HG02759 (cell line): ENCODE measurements at regions not wholly inside any gene's neighbourhood (a gene's known extent, or its start where the extent isn't known, plus 50 kb on each side); places are given as distances from the start of the nearest gene placed in this dataset.

Source experiments
- ATAC-seq: cut with Tn5 transposase; IDR thresholded peaks from one replicate; pipeline ENCODE4 v1.9.1; 2021; ENCODE audit warnings: mild to moderate bottlenecking, moderate library complexity; ENCODE audit not compliant: unreplicated experiment

DNA sequence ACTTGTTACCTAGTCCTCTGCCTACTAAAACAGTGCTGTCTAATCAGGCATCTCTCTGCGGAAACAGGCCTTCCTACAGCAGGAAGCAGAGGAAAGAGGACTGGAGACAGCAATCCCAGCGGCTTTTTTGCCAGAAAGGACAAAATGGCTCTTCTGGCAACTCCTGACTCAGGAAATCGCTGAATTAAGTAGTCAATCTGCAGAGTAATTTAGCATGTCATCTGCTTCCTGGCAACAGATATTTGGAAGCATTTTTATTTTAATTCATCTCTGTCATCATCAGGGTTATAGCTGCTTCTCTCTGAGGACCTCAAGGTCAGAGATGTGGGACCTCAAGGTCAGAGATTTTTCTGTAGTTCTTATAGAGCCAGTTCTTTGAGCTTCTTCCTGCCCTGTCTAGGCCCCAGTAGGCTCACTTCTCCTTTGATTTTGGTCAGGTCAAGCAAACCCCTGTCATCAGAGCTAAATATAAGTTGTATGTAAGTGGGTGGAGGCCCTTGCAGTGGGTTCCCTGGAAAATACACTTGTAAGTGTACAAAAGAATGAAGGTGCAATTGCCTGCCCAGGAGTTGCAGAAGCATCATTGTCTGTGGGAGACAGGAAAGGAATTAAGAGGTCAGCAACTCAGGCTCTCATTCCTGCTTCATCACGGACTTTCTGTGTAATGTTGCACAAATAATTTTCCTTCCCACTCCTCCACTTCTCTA, 229.4 kb downstream of the ALDH8A1 start:
- no peak for ATAC-seq

GRCh38 chr6:134719911-134720310, 230.0 kb downstream of the ALDH8A1 start:
- ATAC-seq, result no peak

GRCh38 chr6:134719286-134719685, 230.6 kb downstream of the ALDH8A1 start:
- no peak for ATAC-seq

GRCh38 chr6:134714679-134715078, 235.2 kb downstream of the ALDH8A1 start:
- no peak for ATAC-seq

DNA sequence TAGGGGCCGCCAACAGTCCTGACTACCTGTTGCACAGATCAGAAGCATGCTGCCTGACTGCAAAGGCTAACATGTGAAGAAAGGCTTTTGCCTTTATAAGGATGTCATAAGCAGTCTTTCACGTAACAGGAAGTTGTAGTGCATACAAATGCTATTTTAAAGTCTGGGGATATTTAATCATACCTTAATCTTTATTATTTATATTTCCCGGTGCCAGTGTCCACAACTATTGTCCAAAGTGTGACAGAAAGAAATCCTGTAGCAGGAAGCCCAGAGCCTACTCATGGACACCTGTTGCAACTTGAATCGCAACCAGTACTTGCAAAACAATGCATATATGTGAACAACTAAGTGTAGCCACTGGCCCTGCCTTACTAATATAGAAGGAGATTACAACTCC, 235.8 kb downstream of the ALDH8A1 start:
- no peak for ATAC-seq

DNA sequence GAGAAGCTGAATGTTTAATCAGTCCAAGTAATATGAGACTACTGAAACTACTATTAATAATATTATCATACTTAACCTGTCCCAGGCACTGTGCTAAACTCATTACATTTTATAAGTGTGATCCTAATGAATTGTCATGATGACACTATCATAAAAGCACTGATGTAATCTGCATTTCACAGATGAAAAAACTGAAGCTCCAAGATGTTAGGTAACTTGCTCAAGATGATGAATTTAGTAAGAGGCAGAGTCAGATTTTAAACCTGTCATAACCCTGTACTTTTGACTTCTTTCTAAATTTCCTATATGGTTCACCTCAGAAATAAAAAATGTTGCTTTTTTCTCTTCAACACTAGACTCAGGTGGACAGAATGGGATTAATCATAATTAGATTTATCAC, 237.6 kb downstream of the ALDH8A1 start:
- ATAC-seq, result no peak

GRCh38 chr6:134708079-134708478, 241.8 kb downstream of the ALDH8A1 start:
- ATAC-seq, result no peak

DNA sequence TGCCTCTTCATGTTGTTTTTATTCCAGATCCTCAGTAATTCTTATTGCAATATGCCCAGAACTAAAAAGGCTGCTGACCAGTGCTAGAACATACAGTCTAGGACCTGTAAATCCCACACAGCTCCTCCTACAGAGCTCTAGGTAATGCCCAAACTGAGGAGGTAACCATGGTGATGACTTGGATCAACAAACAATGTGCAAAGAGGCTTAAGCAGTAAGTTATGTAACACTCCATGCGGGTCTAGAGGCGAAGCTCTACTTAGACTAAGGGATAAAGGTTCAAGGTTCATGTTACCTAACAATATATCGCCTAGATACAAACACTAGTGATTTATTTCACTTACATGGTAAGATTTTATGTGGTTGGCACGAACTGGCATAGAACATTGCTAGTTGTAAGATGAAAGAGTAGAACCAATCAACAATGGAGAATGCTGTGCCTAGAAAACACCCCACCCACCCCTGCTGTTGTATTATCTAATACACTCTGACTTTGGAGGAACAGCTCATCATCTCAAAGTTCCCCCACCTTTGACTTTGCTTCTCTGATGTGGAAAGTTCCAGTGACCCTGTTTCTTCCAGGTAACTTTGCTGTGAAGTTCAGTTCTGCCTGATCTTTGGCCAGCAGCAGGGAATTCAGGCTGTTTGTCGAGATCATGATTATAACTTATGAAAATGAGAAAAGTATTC, 242.4 kb downstream of the ALDH8A1 start:
- ATAC-seq, result no peak

GRCh38 chr6:134706806-134707205, 243.1 kb downstream of the ALDH8A1 start:
- no peak for ATAC-seq

GRCh38 chr6:134706153-134706552, 243.7 kb downstream of the ALDH8A1 start:
- ATAC-seq, result no peak

- ATAC-seq, result no peak
Observed at GRCh38 chr6:134703206-134703605, 246.7 kb downstream of the ALDH8A1 start.

DNA sequence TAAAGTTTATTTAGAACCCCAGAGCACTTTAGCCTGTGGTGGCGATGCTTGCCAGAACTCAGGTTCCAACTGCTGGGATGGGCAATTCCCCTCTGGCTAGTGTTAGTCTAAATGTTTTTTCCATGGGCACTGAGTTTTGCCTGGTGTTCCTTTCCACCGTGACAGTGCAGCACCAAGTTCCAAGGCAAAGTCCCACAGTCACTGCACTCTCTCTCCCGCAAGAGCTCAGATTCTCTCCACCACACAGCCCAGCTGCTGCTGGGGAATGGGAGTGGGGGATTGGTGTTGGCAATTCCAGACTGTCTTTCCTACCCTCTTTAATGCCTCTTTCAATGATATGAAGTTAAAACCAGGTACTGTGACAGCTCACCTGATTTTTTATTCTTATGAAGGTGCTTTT, 247.6 kb downstream of the ALDH8A1 start:
- no peak for ATAC-seq

GRCh38 chr6:134701301-134701700, 248.6 kb downstream of the ALDH8A1 start:
- no peak for ATAC-seq

DNA sequence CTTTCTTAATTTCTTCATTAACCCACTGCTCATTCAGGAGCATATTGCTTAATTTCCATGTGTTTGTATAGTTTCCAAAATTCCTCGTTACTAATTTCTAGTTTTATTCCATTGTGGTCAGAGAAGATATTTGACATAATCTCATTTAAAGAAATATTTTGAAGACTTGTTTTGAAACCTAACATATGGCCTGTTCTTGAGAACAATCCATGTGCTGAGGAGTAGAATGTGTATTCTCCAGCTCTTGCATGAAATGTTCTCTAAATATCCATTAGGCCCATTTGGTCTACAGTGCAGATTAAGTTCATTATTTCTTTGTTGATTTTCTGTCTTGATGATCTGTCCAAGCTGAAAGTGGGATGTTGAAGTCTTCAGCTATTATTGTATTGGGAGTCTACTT, 251.7 kb downstream of the ALDH8A1 start:
- no peak for ATAC-seq

DNA sequence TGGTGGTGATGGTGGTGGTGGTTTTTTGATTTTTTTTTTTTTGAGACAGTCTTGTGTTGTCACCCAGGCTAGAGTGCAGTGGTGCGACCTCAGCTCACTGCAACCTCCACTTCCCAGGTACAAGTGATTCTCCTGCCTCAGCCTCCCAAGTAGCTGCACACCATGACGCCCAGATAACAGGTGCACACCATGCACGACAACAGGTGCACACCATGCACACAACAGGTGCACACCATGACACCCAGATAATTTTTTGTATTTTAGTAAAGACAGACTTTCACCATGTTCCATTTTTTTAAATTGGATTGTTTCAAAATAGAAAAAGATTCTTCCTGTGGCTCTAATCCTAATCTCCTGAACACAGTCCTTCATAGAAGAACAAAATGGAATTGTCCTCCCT, 257.9 kb downstream of the ALDH8A1 start:
- no peak for ATAC-seq

- no peak for ATAC-seq
Observed at GRCh38 chr6:134691180-134691579, 258.7 kb downstream of the ALDH8A1 start.

GRCh38 chr6:134690048-134690447, 259.9 kb downstream of the ALDH8A1 start:
- no peak for ATAC-seq

DNA sequence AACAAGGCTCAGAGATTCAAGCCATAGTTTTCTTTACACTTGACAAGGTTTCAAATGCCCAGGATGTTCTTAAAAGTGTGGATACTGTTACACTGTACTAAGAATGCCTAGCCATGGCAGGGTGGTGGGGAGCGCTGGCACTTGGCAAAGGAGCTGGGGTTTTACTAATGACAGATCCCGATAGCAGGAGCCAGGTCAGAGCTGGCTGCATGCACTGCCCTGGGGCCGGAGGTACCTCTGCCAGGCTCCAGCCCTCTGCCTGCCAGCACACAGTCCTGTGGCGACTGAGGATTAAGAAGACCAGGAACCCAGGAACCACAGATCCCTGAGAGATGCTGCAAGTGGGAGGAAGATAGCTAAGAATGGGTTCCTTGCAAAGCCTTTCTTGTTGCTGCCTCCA, 260.3 kb downstream of the ALDH8A1 start:
- ATAC-seq, result no peak

- no peak for ATAC-seq
Observed at GRCh38 chr6:134689177-134689576, 260.7 kb downstream of the ALDH8A1 start.

DNA sequence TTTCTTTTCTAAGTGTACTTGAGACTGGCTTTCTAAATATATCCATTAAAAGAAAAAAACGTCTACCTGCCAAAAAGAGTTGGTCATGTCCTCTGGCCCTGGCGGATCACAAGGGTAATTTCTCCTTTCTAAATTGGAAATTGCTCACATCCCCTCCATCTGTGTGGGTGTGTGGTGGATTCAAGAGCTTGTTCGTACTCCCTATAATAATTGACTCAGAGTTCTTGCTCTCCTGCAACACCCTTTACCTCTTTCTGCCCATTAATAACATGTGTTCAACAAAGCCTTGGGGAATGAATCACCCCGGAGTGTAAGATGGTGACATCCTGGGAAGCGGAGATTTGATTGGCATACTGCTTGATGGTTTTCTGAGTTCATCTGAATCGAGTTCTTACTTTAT, 263.8 kb downstream of the ALDH8A1 start:
- ATAC-seq, result no peak

DNA sequence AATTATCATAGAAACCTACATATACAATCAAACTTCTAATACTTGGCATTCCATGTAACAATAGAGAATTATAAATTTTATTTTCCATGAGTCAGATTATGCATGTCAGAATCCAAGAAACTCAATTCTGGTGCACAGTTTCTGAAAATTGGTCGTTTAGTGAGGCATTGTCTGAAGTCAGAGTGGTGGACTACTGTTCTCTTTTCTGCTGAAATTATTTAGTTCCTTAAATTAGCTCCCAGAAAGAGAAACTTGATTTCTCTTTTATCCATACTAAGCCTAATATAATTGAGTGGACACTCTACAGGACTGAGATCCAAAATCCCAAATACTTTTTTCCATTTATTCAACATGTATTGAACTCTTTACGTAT, 265.5 kb downstream of the ALDH8A1 start:
- ATAC-seq, result no peak

- no peak for ATAC-seq
Observed at GRCh38 chr6:134683783-134684422, 266.0 kb downstream of the ALDH8A1 start.
